T47D (cell line): ENCODE measurements at regions not wholly inside any gene's neighbourhood (a gene's known extent, or its start where the extent isn't known, plus 50 kb on each side); places are given as distances from the start of the nearest gene placed in this dataset.

Source experiments
- DNase-seq, 2 experiments: peaks; one replicate each; pipeline versions ENCODE4 v3.0.0 to v3.0.0-alpha.2; 2011 to 2012; ENCODE audit warnings: low read depth in 1 of 2, low spot score in 1 of 2
- JUND ChIP-seq: IDR thresholded peaks from 2 replicates; pipeline ENCODE4 v1.6.1; 2012; ENCODE audit warnings: low read depth
- in situ Hi-C: cut with HindIII; loops from 2 replicates; pipeline ENCODE4 v1.10.0; 2016; ENCODE audit warnings: low sequenced_read_pairs, low pct_unique_long_range_greater_than_20kb

GRCh38 chr3:59117396-59117795 is 67.6 kb upstream of the CFAP20DC start:
- TF ChIP-seq JUND, result no peak
- DNase-seq, result no peak
- in situ Hi-C loops, result no loop called here

DNA sequence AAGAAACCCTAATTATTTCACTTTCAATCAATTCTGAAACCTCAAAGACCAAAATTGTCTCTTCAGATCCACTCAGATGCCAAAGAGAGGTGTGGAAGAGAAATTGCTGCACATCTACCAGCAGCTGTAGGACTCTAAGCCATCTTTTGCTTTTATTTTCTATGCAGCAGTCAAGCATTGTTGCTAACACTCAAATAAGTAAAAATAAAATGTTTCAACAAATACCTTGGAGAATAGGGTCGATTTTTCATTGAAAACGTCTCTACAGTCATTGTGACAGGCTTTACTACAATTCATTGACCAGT is 66.4 kb upstream of the CFAP20DC start:
- DNase-seq, result no peak
- in situ Hi-C loops, result no loop called here
- TF ChIP-seq JUND, result no peak

DNA sequence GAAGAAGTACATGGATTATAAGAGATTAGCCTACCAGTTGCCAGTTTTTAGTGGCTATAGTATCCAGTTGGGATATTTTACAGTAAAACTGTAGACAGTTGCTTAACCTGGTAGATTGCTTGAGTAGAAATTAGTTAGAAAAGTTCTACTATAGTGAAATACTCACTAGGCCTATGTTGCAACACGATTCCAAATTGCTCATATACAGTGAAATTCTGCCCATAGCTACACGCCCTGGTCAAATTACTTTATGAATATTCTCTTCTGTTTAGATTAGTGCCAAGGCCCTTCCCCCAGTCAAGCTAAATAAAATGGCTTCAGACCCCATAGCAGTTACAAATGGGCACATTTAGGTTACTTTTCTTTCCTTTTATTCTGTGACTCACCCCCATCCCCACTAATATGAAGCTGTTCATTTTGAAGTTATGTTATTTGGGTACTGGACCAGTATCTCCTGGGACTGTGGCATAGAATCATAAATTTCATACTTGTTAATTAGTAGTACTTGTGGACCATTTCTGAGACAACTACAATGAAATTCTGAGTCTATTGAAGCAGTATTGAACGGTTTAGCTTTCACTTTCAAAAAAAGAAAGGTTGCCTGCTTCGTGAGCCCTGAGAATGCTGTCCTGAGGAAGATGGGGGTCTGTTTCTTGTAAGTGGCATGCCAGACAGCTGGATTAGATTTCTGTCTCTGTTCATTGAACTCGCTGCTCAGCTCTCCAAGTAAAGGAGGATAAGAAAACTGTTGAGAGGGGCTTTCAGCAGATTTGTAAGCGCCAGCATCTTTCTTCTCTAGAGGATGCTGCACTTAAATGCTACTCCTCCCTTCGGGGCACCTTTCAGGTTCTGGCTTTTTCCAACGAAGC is 65.8 kb upstream of the CFAP20DC start:
- TF ChIP-seq JUND, result no peak
- in situ Hi-C loops, result no loop called here
- no peak for DNase-seq

DNA sequence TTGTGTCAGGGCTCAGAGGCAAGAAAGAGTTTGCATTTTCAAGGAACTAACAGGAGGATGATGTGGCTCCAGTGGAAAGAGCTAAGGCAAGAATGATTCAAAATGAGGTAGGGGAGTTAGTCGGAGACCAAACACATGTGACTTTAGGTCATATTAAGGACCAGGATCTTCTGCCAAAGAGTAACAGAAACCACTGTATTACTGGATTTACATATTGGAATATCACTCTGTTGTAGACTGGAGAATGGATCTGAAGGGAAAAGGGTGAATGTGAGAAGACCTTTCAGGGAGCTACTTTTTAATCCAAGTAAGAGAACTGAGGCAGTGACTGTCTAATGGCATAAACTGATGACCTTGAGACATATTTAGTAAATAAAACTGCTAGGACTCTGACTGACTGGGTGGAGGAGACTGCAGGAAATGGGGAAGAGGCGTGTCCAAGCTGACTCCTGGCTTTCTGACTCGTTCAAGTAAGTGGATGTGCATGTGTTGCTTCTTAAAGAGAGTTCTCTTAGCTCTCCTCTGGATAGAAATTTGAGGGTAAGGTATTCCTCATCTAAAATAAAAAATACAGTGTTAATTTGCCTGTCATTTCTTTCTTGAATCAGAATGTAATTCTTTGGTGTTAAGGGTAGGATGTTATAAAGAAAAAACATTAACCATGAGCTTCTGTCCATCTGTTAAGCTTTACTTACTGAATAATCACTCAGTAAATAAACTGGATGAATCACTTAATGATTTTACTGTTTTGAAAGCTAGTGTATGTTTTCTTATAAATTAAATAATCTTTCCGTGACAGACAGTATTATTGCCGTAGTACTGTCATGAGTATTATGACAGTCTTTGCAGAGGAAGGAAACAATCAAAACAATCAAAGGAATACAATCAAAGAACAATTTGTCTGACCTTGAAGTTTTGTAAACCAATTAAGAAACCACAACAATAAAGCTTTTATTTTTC is 58.3 kb upstream of the CFAP20DC start:
- no peak for DNase-seq
- TF ChIP-seq JUND, result no peak
- in situ Hi-C loops, result no loop called here

DNA sequence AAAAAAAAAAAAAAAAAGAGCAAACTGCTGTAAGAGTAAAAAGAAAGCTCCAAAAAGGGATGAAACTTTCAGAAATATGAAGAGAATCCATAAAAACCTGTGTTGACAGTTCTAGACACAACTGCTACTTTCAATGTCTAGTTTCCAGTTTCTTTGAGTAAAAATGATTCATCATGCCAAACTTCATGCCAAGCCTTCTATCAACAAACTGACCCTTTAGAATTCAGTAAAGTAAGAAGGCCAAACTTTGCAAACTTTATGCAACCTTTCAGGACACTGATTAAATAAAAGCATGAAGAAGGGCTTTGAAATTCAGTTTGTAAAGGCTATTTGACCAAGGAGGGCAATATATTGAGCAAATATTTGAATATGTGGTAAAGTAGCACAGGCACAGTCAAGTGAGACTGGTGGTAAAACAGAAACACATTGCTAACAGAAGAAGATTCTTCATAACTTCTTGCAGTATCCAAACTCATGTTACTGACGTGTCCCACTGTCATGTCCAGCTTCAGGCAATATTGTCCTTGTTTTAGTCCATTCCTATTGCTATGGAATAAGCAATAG is 56.3 kb upstream of the CFAP20DC start:
- TF ChIP-seq JUND, result no peak
- in situ Hi-C loops, result no loop called here
- no peak for DNase-seq

- TF ChIP-seq JUND, result no peak
These were observed 53.7 kb upstream of the CFAP20DC start for GRCh38 chr3:59103552-59103951.

GRCh38 chr3:59101231-59101736 is 51.5 kb upstream of the CFAP20DC start:
- in situ Hi-C loops, result no loop called here
- no peak for TF ChIP-seq JUND
- DNase-seq, result no peak

More at GRCh38 chr3:59103552-59103951, 53.7 kb upstream of the CFAP20DC start:
- in situ Hi-C loops, result no loop called here
- no peak for DNase-seq
